Testis (tissue), 2 donors: ENCODE measurements at regions not wholly inside any gene's neighbourhood (a gene's known extent, or its start where the extent isn't known, plus 50 kb on each side); places are given as distances from the start of the nearest gene placed in this dataset.

Experiments used
- POLR2A ChIP-seq: fragments of 450-650 bp; IDR thresholded peaks from one replicate; pipeline ENCODE4 v1.6.1; 2017; ENCODE audit warnings: antibody characterized with exemption, mild to moderate bottlenecking, moderate library complexity
- TF ChIP-seq, protein P1 (sequence below), 3 experiments: fragments of 450-650 bp in 2 of 3; fragments of 200-600 bp in 1 of 3; sonication (generic) in 1 of 3; IDR thresholded peaks; one replicate each; pipeline ENCODE4 v1.5.1; 2016 to 2019; ENCODE audit warnings: antibody characterized with exemption in 3 of 3, mild to moderate bottlenecking in 2 of 3, moderate library complexity in 1 of 3

DNA sequence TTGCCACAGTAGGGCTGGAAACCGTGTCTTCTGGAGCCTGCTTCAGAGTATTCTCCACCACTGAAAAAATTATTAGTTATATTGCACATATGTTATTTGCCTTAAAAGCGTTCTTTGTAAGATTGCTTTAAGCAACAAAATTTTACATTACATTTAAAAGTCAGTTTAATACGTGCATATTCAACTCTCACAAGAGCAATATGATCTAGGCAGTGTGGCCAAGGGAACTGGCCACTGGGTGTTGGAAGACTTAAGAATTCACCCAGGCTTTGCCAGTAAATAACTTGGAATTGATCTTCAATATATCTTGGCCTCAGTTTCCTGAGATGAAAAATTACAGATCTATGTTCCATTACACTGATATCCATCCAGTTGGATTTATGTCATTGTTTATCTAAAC lies 694.4 kb downstream of the EFNA5 start:
- TF ChIP-seq, protein P1, sequence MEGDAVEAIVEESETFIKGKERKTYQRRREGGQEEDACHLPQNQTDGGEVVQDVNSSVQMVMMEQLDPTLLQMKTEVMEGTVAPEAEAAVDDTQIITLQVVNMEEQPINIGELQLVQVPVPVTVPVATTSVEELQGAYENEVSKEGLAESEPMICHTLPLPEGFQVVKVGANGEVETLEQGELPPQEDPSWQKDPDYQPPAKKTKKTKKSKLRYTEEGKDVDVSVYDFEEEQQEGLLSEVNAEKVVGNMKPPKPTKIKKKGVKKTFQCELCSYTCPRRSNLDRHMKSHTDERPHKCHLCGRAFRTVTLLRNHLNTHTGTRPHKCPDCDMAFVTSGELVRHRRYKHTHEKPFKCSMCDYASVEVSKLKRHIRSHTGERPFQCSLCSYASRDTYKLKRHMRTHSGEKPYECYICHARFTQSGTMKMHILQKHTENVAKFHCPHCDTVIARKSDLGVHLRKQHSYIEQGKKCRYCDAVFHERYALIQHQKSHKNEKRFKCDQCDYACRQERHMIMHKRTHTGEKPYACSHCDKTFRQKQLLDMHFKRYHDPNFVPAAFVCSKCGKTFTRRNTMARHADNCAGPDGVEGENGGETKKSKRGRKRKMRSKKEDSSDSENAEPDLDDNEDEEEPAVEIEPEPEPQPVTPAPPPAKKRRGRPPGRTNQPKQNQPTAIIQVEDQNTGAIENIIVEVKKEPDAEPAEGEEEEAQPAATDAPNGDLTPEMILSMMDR (IDR thresholded peaks at IDR 0.05), result no peak
- no peak for TF ChIP-seq POLR2A
